Umbilical cord (tissue), 1 donor: ENCODE measurements at regions not wholly inside any gene's neighbourhood (a gene's known extent, or its start where the extent isn't known, plus 50 kb on each side); places are given as distances from the start of the nearest gene placed in this dataset.

ENCODE experiments used
- DNase-seq: peaks from one replicate; pipeline ENCODE4 v3.0.0-alpha.2; 2015; ENCODE audit warnings: low spot score

DNA sequence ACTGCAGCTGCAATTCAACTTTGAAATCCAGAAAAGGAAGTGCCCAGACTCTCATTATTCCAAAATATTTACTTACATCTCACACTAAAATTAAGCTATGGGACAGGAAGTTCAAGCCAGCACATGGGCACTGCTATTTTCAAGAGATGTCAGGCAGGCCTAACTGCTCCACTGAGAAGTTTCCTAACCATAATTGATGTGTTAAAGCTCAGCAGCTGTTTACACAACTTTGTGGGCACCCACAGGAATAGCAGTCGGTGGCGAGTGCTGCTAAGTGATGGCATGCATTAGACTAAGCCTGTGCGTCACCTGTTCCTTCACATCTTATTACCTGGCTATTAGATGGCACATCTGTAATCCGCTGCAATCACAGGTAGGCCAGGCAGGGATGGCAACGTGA is 303.3 kb upstream of the DAB1 start:
- no peak for DNase-seq

GRCh38 chr1:57725318-57725717 is 301.5 kb upstream of the DAB1 start:
- no peak for DNase-seq

GRCh38 chr1:57724535-57724934 is 300.7 kb upstream of the DAB1 start:
- DNase-seq, result no peak

DNA sequence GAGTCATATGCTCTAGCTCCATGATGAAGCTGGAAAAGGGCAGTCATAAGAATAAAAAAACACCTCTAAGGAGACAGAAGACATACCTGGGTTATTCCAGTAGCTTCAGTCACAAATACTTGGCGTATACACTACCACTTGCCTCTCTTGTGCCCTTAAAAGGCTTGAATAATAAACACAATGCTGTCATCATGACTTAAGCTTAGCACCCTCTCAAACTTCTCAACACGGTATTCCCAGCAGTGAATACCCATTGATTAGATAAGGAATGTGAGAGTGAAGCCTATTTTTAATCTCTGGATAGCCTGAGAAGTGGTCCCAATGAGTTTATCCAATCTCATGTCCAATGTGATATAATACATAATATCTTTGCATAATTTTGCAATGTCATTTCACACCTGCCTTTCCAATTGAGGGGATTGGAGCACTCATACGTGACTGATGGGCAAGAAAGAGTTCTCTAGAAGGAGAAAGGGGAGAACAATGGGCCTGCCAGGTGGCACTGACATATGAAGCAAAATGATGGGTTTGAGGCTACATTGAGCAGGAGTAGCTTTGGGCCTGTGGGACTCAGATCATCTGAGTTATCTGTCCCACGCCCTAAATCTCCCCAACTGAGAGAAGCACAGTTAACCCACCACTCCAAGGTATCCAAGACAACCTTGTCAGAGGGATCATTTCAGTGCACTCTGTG is 298.6 kb upstream of the DAB1 start:
- DNase-seq, result no peak

GRCh38 chr1:57721001-57721400 is 297.1 kb upstream of the DAB1 start:
- no peak for DNase-seq

DNA sequence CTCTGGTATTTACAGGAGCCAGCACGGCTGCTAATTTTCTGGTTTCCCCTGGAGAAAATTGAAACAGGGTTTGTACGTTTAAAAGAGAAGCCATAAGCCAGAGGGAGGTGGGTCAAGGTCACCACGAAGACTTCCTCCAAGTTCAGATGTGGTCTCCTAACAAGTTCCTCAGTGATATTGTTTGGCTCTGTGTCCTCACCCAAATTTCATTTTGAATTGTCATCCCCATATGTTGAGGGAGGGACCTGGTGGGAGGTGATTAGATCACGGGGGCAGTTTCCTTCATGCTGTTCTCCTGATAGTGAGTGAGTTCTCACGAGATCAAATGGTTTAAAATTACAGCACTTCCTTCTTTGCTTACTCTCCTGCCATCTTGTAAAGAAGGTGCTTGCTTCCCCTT is 295.4 kb upstream of the DAB1 start:
- no peak for DNase-seq

GRCh38 chr1:57713501-57713900 is 289.6 kb upstream of the DAB1 start:
- no peak for DNase-seq

GRCh38 chr1:57712846-57713245 is 289.0 kb upstream of the DAB1 start:
- DNase-seq, result peak; percentile 53

- peak; percentile 6 for DNase-seq
These were observed 287.5 kb upstream of the DAB1 start for GRCh38 chr1:57711326-57711725.

- no peak for DNase-seq
These were observed 283.8 kb upstream of the DAB1 start for GRCh38 chr1:57707631-57708030.

DNA sequence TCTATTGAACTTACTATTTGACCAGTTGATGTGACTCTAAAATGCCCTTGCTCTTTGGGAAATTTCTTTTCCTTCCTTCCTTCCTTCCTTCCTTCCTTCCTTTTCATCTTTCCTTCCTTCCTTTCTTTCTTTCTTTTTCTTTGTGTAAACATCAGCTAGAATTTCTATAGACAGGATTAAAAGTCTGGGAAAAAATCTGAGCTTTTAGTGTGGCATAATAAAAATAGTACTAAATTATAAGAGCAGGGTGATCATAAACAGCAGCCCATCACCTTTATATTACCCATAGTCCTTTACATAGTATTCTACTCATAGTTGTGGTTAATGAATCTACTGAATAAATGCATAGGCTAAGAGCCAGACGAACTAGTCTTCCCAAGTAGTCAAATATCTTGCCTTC is 281.0 kb upstream of the DAB1 start:
- no peak for DNase-seq

GRCh38 chr1:57704231-57704630 is 280.4 kb upstream of the DAB1 start:
- DNase-seq, result no peak

DNA sequence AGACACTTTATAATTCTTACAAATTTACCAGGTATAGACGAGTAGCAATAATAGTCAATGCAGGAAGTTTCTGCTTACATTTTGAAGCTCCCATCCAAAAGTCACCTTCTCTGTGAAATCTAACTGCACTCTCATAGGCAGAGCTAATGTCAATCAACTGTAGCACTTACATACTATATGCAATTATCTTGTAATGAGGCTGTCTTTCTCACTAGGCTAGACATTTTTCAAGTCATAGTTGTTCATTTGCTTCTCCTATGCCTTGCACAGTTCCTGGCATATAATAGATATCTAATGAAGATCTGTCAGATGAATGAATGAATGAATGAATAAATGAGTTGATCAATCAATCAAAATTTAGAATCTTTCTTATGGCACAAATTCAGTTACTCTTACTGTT is 273.0 kb upstream of the DAB1 start:
- no peak for DNase-seq

- no peak for DNase-seq
These were observed 272.2 kb upstream of the DAB1 start for GRCh38 chr1:57696043-57696442.

DNA sequence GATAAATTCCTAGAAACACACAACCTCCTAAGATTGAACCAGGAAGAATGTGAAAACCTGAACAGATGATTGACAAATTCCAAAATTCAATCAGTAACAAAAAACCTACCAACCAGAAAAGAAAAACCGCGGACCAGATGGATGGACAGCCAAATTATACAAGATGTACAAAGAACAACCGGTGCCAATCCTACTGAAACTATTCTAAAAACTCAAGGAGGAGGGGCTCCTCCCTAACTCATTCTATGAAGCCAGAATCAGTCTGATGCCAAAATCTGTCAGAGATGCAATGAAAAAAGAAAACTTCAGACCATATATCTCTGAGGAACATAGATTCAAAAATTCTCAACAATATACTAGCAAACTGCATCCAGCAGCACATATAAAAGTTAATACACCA is 262.4 kb upstream of the DAB1 start:
- DNase-seq, result no peak

DNA sequence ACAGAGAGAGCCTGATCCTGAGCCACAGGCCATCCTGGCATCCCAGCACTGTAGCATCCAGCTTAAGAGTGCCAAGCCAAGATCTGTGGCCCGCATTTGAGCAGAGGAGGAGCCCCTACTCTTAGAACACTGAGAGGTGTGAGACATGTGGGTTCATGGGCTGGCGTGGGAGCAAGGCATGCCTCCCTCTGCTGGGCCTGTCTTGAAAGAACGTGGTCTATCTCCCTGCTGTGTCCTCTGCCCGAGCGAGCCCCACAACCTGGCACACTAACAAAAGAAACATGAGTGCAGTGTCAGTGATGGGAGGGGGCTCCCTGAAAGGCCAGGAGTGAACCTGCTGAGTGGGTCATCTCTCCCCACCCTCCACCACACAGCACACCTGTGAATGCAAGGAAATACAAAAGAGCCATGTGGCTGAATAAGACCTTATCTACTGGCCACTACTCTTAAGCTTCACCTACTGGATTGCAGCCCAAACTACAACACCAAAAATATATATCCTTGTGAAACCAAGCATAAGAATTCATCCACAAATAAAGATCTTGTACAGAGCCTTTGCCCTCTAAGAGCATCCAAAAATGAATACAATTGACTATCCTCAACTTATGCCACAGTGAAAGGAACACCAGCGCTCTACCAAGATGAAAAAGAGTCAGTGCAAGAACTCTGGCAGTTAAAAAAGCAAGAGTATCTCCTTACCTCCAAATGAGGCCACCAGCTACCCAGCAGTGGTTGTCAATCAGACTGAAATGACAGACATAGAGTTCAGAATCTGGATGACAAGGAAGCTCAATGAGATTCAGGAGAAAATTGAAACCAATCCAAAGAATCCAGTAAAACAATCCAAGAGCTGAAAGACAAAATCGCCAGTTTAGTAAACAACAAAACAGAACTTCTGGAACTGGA is 259.4 kb upstream of the DAB1 start:
- no peak for DNase-seq

GRCh38 chr1:57678138-57678537 is 254.3 kb upstream of the DAB1 start:
- no peak for DNase-seq

- no peak for DNase-seq
These were observed 251.9 kb upstream of the DAB1 start for GRCh38 chr1:57675776-57676175.

- DNase-seq, result no peak
These were observed 250.9 kb upstream of the DAB1 start for GRCh38 chr1:57674801-57675200.

GRCh38 chr1:57672346-57673140 is 248.7 kb upstream of the DAB1 start:
- no peak for DNase-seq

GRCh38 chr1:57671750-57672149 is 247.9 kb upstream of the DAB1 start:
- DNase-seq, result no peak

DNA sequence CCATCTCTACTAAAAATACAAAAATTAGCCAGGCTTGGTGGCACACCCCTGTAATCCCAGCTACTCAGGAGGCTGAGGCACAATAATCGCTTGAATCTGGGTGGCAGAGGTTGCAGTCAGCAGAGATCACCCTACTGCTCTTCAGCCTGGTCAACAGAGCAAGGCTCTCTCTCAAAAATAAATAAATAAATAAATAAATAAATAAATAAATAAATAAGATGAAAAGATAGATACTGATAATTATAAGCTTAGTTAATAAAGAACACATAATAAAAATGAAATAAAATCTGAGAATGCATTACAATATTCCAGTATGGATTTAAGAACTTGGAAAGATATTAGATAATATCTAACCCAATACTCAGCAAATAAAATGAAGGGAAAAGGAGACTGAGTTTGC is 235.9 kb upstream of the DAB1 start:
- no peak for DNase-seq
